ENCODE measurements at regions not wholly inside any gene's neighbourhood (a gene's known extent, or its start where the extent isn't known, plus 50 kb on each side); places are given as distances from the start of the nearest gene placed in this dataset.

DNA sequence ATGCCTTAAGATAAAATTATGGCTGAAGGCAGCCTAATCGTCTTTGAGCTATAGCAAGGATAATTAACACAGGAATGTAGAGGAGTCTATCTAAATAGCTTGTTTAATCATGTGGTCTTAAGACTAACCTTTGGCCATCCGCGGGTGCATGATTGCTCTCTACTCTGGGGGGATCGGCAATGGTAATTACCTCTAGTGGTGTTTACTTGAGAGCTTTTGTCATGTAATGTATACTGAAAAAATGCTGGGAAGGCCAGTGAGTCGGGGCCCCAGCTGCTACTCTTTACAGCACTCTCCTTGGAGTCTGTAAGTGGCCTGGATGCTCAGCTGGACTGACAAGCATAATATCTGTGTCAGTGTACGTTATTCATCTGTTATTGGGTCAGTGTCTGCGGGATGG is 65.5 kb upstream of the GNPDA2 start:
- no peak overlapping the region for H3K4me3 ChIP-seq (ENCODE audit: low read length)
- Mint-ChIP-seq H3K9me3 (peaks cover 0 to 6% (median 3%) of the 10 kb centered on the region in 5 donors), H3K4me1 (no peaks in the 10 kb centered on the region), H3K27ac (no peak overlapping the region), H3K36me3 (peaks cover 0 to 4% (median 0%) of the 10 kb centered on the region in 3 donors), H3K27me3 (peaks cover 0 to 4% of the 10 kb centered on the region in 2 donors), H3K4me3 (no peak overlapping the region)
- ChIA-PET CTCF (no interaction called here), POLR2A (no interaction called here)
- no peak for DNase-seq
- no peak overlapping the region for H3K27ac ChIP-seq (ENCODE audit: low read depth, low read length)
- no peaks in the 10 kb centered on the region for H3K9me3 ChIP-seq (ENCODE audit: low read length)
- H3K4me1 ChIP-seq (ENCODE audit: insufficient read depth, low read length): no peaks in the 10 kb centered on the region
- H3K27me3 ChIP-seq (ENCODE audit: insufficient read depth, low read length, poor library complexity, severe bottlenecking): no peaks in the 10 kb centered on the region
- H3K36me3 ChIP-seq (ENCODE audit: insufficient read depth, low read length): no peaks in the 10 kb centered on the region

DNA sequence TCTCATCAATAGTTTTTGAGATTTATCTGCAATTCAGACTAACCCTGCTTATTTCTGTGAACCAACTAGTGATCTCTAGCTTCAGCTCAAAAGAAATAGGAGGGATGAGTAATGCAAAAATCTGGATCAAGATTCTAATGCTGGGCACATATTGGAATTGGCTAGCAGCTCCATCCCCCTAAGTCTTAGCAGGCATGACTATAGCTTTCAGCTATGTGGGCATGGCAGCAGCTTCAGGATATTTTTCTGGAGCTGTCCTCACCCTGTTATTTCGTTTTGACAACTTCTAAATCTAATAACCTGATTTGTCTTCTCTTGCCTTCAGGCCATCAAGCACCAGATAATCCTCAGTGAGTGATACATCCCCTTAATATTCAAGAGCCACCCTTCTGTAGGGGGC is 50.8 kb upstream of the GNPDA2 start:
- no peak for DNase-seq
- ChIA-PET POLR2A (no interaction called here), CTCF (no interaction called here)
- H3K4me3 ChIP-seq (ENCODE audit: low read length): no peak overlapping the region
- no peak overlapping the region for H3K27ac Mint-ChIP-seq
- H3K27me3 Mint-ChIP-seq: peaks cover 0 to 8% of the 10 kb centered on the region in 2 donors
- H3K36me3 ChIP-seq (ENCODE audit: insufficient read depth, low read length): no peaks in the 10 kb centered on the region
- H3K4me1 Mint-ChIP-seq: no peaks in the 10 kb centered on the region
- peaks cover 0 to 5% (median 2%) of the 10 kb centered on the region in 5 donors for H3K9me3 Mint-ChIP-seq
- no peak overlapping the region for H3K27ac ChIP-seq (ENCODE audit: low read depth, low read length)
- H3K36me3 Mint-ChIP-seq: no peaks in the 10 kb centered on the region
- H3K4me1 ChIP-seq (ENCODE audit: insufficient read depth, low read length): no peaks in the 10 kb centered on the region
- H3K9me3 ChIP-seq (ENCODE audit: low read length): no peaks in the 10 kb centered on the region
- no peak overlapping the region for H3K4me3 Mint-ChIP-seq
- no peaks in the 10 kb centered on the region for H3K27me3 ChIP-seq (ENCODE audit: insufficient read depth, low read length, poor library complexity, severe bottlenecking)

Measured in CD8-positive, alpha-beta memory T cell (primary cell).